GM10248 (cell line): ENCODE measurements at regions not wholly inside any gene's neighbourhood (a gene's known extent, or its start where the extent isn't known, plus 50 kb on each side); places are given as distances from the start of the nearest gene placed in this dataset.

Experiments used
- CTCF ChIA-PET: fragments of 300-600 bp; sonication (Branson Sonifier 250); formaldehyde crosslinking; extraction: SDS; loops from one replicate; lab custom pipeline; 2021; ENCODE audit warnings: antibody characterized with exemption; lab: Yijun Ruan, JAX
- POLR2A ChIA-PET: fragments of 350-650 bp; sonication (Branson Sonifier 250); formaldehyde crosslinking; extraction: SDS; loops from one replicate; lab custom pipeline; 2020; ENCODE audit warnings: antibody characterized with exemption; lab: Yijun Ruan, JAX
- DNase-seq: peaks from one replicate; pipeline ENCODE4 v3.0.0; 2012; ENCODE audit errors: extremely low spot score
- TF ChIP-seq, protein P1 (sequence below): IDR thresholded peaks from 2 replicates; pipeline ENCODE4 v1.5.1; 2012; ENCODE audit warnings: mild to moderate bottlenecking, low read depth; ENCODE audit errors: extremely low read depth, missing control alignments, control extremely low read depth

- TF ChIP-seq, protein P1, sequence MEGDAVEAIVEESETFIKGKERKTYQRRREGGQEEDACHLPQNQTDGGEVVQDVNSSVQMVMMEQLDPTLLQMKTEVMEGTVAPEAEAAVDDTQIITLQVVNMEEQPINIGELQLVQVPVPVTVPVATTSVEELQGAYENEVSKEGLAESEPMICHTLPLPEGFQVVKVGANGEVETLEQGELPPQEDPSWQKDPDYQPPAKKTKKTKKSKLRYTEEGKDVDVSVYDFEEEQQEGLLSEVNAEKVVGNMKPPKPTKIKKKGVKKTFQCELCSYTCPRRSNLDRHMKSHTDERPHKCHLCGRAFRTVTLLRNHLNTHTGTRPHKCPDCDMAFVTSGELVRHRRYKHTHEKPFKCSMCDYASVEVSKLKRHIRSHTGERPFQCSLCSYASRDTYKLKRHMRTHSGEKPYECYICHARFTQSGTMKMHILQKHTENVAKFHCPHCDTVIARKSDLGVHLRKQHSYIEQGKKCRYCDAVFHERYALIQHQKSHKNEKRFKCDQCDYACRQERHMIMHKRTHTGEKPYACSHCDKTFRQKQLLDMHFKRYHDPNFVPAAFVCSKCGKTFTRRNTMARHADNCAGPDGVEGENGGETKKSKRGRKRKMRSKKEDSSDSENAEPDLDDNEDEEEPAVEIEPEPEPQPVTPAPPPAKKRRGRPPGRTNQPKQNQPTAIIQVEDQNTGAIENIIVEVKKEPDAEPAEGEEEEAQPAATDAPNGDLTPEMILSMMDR = no peak
- ChIA-PET CTCF (interaction anchor here (2.1 kb wide), 1 partner anchor 960 kb away, joined by 9 read pairs; no protein-coding TSS in a partner anchor), POLR2A (no interaction called here)
- no peak for DNase-seq
Observed at GRCh38 chr12:128068211-128068610, 198.8 kb upstream of the TMEM132C start.

DNA sequence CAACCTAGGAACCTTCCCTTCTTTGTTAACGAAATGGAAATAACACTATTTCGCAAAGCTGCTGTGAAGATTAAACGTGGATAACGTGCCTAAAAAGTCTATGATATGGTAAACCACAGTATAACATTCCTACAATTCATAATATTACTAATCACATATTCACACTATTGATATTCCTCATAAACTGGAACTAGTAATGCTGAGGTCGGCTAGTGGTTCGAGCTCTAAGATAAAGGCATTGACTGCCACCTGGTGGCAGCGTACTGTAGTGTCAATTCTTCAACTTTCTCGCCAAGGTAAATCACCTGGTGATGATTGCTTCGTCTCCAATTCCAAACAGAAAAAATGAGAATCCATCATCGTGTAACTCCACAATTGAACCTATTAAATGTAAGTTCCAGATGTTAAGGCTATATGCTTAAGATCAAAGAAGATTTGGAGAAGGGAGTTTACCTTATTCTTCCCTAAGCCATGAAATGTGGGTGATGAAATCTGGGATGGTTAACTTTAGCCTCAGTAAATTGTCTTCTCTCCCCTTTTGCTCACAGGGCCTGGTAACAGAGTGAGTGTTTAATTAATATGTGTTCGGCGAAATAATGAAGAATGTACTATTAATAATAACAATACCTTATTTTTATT is 197.5 kb upstream of the TMEM132C start:
- CTCF ChIA-PET = interaction anchor here (0.8 to 2.1 kb wide), 5 partner anchors 11 to 1999 kb away, joined by 3 to 9 read pairs (median 4); no protein-coding TSS in a partner anchor
- DNase-seq = peak; percentile 34
- POLR2A ChIA-PET = no interaction called here
- TF ChIP-seq, protein P1 = peak; percentile 69

- POLR2A ChIA-PET = no interaction called here
- no peak for DNase-seq
- CTCF ChIA-PET = no interaction called here
- TF ChIP-seq, protein P1 = no peak
Observed at GRCh38 chr12:128073937-128074336, 193.0 kb upstream of the TMEM132C start.

DNA sequence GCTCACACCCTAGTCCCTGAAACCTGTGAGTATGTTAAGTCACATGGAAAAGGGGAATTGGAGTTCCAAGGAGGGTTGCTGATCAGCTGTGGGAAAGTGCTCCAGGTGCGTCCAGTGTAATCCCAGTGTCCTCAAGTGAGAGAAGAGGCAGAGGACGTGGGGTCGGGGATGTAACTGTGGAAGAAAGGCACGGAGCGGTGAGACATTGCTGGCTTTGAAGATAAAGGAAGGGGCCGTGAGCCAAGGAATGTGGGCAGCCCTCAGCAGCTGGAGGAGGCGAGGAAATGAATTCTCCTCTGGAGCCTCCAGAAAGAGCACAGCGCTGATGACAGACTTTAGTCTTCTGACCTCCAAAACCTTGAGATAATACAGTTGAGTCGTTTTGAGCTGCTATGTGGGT is 191.6 kb upstream of the TMEM132C start:
- CTCF ChIA-PET = no interaction called here
- DNase-seq = no peak
- POLR2A ChIA-PET = no interaction called here
- TF ChIP-seq, protein P1 = no peak

DNA sequence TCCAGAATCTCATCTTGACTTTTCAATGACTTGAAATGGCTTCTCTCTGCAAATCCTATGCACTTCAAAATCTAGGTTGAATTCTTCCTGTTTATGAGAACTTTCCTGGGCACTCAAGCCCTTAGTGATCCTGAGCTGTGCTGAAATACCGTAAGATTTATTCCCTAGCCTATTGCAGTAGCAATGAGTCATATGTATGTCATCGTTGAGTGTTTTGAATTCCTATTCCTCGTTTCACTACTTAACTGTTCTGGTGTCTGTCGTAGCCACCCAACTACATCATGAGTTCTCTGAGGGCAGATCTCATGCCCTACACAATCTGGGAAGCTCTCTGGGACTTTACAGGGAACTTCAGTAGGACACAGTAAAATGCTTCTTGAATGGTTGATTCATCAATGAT is 190.8 kb upstream of the TMEM132C start:
- no peak for DNase-seq
- POLR2A ChIA-PET = no interaction called here
- CTCF ChIA-PET = no interaction called here
- TF ChIP-seq, protein P1 = no peak

DNA sequence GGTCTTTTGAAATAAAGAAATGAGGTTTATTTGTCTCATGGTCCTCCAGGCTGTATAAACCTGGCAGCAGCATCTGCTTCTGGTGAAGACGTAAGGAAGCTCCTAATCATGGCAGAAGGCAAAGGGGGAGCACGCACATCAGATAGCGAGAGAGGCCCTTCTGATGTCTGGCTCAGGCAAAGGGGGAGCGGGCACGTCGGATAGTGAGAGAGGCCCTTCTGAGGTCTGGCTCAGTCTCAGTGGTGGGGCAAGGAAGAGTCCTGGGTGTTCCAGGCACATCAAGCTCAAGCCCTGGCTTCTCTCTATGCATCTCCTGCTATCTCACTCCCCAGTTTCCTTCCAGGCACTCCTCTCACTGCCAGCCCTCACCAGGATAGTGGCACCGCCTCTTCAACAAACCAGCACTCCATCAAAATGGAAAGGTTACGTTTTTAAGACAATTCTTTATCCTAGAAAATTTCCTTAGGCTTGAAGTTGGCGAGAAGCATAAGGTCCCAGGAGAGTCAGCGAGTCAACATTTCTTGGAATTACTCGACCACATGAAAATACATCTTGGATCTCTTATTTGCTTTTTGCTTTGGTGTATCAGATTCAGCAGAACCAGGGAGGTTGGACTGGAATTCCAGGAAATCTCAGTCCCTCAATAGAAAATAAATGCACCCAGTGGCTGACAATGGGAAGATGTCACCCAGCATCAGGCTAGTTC is 189.6 kb upstream of the TMEM132C start:
- ChIA-PET POLR2A (no interaction called here), CTCF (no interaction called here)
- TF ChIP-seq, protein P1 = no peak
- DNase-seq = no peak
